ENCODE measurements at regions not wholly inside any gene's neighbourhood (a gene's known extent, or its start where the extent isn't known, plus 50 kb on each side); places are given as distances from the start of the nearest gene placed in this dataset.
A peak's percentile ranks its signal among the peaks of the same experiment; 100 is the strongest.

GRCh38 chr2:111705239-111705638 is 178.8 kb downstream of the ANAPC1 start:
- Histone ChIP-seq H3K27me3 (ENCODE audit: insufficient read depth, low read length, poor library complexity, severe bottlenecking) (no peaks in the 10 kb centered on the region), H3K9ac (ENCODE audit: low read depth, low read length, poor library complexity, severe bottlenecking) (peak overlapping the region; percentile 64), H3K9me2 (replicated peaks; ENCODE audit: low read depth, low read length) (no peaks in the 10 kb centered on the region), H3K36me3 (ENCODE audit: insufficient read depth, low read length) (no peaks in the 10 kb centered on the region), H3F3A (ENCODE audit: low read depth) (peaks cover 9% of the 10 kb centered on the region; the same call in 1 of the 2 replicates), H3K4me1 (ENCODE audit: insufficient read depth, low read length, poor library complexity, severe bottlenecking) (peaks cover 70% of the 10 kb centered on the region), H2AFZ (ENCODE audit: low read length) (peak overlapping the region; percentile 45), H3K4me2 (ENCODE audit: low read depth, low read length, poor library complexity, severe bottlenecking) (peak overlapping the region; percentile 76), H4K20me1 (ENCODE audit: insufficient read depth, low read length, poor library complexity, severe bottlenecking) (no peaks in the 10 kb centered on the region), H3K9me3 (ENCODE audit: insufficient read depth, low read depth, low read length) (no peaks in the 10 kb centered on the region), H3K79me2 (ENCODE audit: insufficient read depth, low read length) (no peaks in the 10 kb centered on the region), H3K4me3 (ENCODE audit: low read length, poor library complexity, severe bottlenecking) (peak overlapping the region; percentile 56)
- no peak for TF ChIP-seq CTCF (conservative IDR thresholded peaks at IDR 0.05; ENCODE audit: low read length)
- no peak for TF ChIP-seq EZH2phosphoT487 (IDR thresholded peaks at IDR 0.05; ENCODE audit: borderline replicate concordance)

GRCh38 chr2:111705711-111706336 is 178.2 kb downstream of the ANAPC1 start:
- H2AFZ ChIP-seq (ENCODE audit: low read length) = peak overlapping the region; percentile 45
- H3K9me3 ChIP-seq (ENCODE audit: insufficient read depth, low read depth, low read length) = no peaks in the 10 kb centered on the region
- H3K4me1 ChIP-seq (ENCODE audit: insufficient read depth, low read length, poor library complexity, severe bottlenecking) = peaks cover 65% of the 10 kb centered on the region
- H4K20me1 ChIP-seq (ENCODE audit: insufficient read depth, low read length, poor library complexity, severe bottlenecking) = no peaks in the 10 kb centered on the region
- peak overlapping the region; percentile 56 for H3K4me3 ChIP-seq (ENCODE audit: low read length, poor library complexity, severe bottlenecking)
- H3F3A ChIP-seq (ENCODE audit: low read depth) = peaks cover 9% of the 10 kb centered on the region; the same call in 1 of the 2 replicates
- H3K9ac ChIP-seq (ENCODE audit: low read depth, low read length, poor library complexity, severe bottlenecking) = peak overlapping the region; percentile 64
- H3K79me2 ChIP-seq (ENCODE audit: insufficient read depth, low read length) = no peaks in the 10 kb centered on the region
- H3K9me2 ChIP-seq (replicated peaks; ENCODE audit: low read depth, low read length) = no peaks in the 10 kb centered on the region
- no peaks in the 10 kb centered on the region for H3K27me3 ChIP-seq (ENCODE audit: insufficient read depth, low read length, poor library complexity, severe bottlenecking)
- peak overlapping the region; percentile 76 for H3K4me2 ChIP-seq (ENCODE audit: low read depth, low read length, poor library complexity, severe bottlenecking)
- no peaks in the 10 kb centered on the region for H3K36me3 ChIP-seq (ENCODE audit: insufficient read depth, low read length)
- TF ChIP-seq EZH2phosphoT487 (IDR thresholded peaks at IDR 0.05; ENCODE audit: borderline replicate concordance) (no peak), CTCF (conservative IDR thresholded peaks at IDR 0.05; ENCODE audit: low read length) (no peak)

GRCh38 chr2:111706481-111707001 is 177.5 kb downstream of the ANAPC1 start:
- H3K27me3 ChIP-seq (ENCODE audit: insufficient read depth, low read length, poor library complexity, severe bottlenecking) = no peaks in the 10 kb centered on the region
- no peak overlapping the region for H2AFZ ChIP-seq (ENCODE audit: low read length)
- peaks cover 58% of the 10 kb centered on the region for H3K4me1 ChIP-seq (ENCODE audit: insufficient read depth, low read length, poor library complexity, severe bottlenecking)
- no peaks in the 10 kb centered on the region for H3K36me3 ChIP-seq (ENCODE audit: insufficient read depth, low read length)
- H3F3A ChIP-seq (ENCODE audit: low read depth) = peaks cover 9% of the 10 kb centered on the region; the same call in 1 of the 2 replicates
- H3K4me3 ChIP-seq (ENCODE audit: low read length, poor library complexity, severe bottlenecking) = peak overlapping the region; percentile 56
- H3K9me2 ChIP-seq (replicated peaks; ENCODE audit: low read depth, low read length) = no peaks in the 10 kb centered on the region
- TF ChIP-seq CTCF (conservative IDR thresholded peaks at IDR 0.05; ENCODE audit: low read length) (peak; percentile 23; the same call in 1 of the 2 replicates), EZH2phosphoT487 (IDR thresholded peaks at IDR 0.05; ENCODE audit: borderline replicate concordance) (no peak)
- peak overlapping the region; percentile 76 for H3K4me2 ChIP-seq (ENCODE audit: low read depth, low read length, poor library complexity, severe bottlenecking)
- no peaks in the 10 kb centered on the region for H3K79me2 ChIP-seq (ENCODE audit: insufficient read depth, low read length)
- H4K20me1 ChIP-seq (ENCODE audit: insufficient read depth, low read length, poor library complexity, severe bottlenecking) = no peaks in the 10 kb centered on the region
- H3K9ac ChIP-seq (ENCODE audit: low read depth, low read length, poor library complexity, severe bottlenecking) = peak overlapping the region; percentile 64
- no peaks in the 10 kb centered on the region; the same call in 1 of the 2 replicates for H3K9me3 ChIP-seq (ENCODE audit: insufficient read depth, low read depth, low read length)
